ENCODE measurements at regions not wholly inside any gene's neighbourhood (a gene's known extent, or its start where the extent isn't known, plus 50 kb on each side); places are given as distances from the start of the nearest gene placed in this dataset.

DNA sequence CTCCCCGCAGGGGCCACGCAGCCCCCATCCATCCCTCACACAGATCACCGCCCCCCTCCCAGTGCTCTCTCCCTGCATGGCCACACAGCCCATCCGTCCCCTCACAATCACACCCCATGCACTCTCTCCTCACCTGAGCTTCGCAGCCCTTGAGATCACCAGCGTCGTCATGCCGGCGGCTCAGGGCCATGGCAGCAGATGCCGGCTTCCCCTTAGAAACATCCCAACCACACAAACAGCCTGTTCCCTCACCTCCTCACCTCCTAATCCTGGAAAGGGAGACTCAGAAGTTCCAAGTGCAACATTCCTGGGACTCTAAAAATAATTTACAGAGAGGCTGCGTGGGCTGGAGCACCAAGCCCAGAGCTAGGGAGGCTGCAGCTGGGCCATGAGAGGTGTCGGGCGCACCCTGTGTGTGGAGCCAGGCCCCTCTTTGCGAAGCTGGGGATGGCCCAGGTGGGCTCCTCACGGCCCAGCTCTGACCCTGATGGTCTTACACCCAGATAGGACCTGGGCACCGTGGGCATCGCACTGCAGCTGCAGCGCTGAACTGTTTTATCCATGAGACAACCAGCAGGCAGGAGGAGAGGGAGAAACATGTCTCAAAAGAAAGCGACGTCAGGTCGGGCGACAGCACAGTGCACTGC, 125.3 kb downstream of the DLL1 start:
- TF ChIP-seq, protein P1, sequence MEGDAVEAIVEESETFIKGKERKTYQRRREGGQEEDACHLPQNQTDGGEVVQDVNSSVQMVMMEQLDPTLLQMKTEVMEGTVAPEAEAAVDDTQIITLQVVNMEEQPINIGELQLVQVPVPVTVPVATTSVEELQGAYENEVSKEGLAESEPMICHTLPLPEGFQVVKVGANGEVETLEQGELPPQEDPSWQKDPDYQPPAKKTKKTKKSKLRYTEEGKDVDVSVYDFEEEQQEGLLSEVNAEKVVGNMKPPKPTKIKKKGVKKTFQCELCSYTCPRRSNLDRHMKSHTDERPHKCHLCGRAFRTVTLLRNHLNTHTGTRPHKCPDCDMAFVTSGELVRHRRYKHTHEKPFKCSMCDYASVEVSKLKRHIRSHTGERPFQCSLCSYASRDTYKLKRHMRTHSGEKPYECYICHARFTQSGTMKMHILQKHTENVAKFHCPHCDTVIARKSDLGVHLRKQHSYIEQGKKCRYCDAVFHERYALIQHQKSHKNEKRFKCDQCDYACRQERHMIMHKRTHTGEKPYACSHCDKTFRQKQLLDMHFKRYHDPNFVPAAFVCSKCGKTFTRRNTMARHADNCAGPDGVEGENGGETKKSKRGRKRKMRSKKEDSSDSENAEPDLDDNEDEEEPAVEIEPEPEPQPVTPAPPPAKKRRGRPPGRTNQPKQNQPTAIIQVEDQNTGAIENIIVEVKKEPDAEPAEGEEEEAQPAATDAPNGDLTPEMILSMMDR (IDR thresholded peaks at IDR 0.05): no peak
- TF ChIP-seq EP300 (IDR thresholded peaks at IDR 0.05): no peak

Measured in gastroesophageal sphincter (tissue), 3 donors.